Stimulated activated CD8-positive, alpha-beta memory T cell treated with anti-CD3 and anti-CD28 coated beads, Interleukin-7, amount 100 ng/mL, for 1 hour (primary cell): ENCODE measurements at regions not wholly inside any gene's neighbourhood (a gene's known extent, or its start where the extent isn't known, plus 50 kb on each side); places are given as distances from the start of the nearest gene placed in this dataset.
"Not testable (repeated sequence)": the region's sequence is repeated elsewhere in the genome, so short reads cannot be mapped to it uniquely, and the experiment has no call there.

ENCODE experiments used
- DNase-seq, 2 donors: peaks; one replicate each; pipeline ENCODE4 v3.0.0-alpha.2; 2020; ENCODE audit warnings: low read depth in 2 of 2

- DNase-seq = no peak
These were observed 368.6 kb upstream of the RGS6 start for GRCh38 chr14:71563492-71564153.

- no peak for DNase-seq
These were observed 366.0 kb upstream of the RGS6 start for GRCh38 chr14:71566276-71566675.

GRCh38 chr14:71567499-71568133 lies 364.6 kb upstream of the RGS6 start:
- DNase-seq = not testable (repeated sequence)

- no peak for DNase-seq
These were observed 357.3 kb upstream of the RGS6 start for GRCh38 chr14:71574976-71575375.

- DNase-seq = no peak
These were observed 355.8 kb upstream of the RGS6 start for GRCh38 chr14:71576472-71576871.

- DNase-seq = no peak
These were observed 352.9 kb upstream of the RGS6 start for GRCh38 chr14:71579331-71579730.

- DNase-seq = no peak
These were observed 349.5 kb upstream of the RGS6 start for GRCh38 chr14:71582705-71583104.

GRCh38 chr14:71583194-71583593 lies 349.0 kb upstream of the RGS6 start:
- no peak for DNase-seq

GRCh38 chr14:71583705-71584104 lies 348.5 kb upstream of the RGS6 start:
- no peak for DNase-seq

GRCh38 chr14:71585361-71585760 lies 346.9 kb upstream of the RGS6 start:
- no peak for DNase-seq

- no peak for DNase-seq
These were observed 345.9 kb upstream of the RGS6 start for GRCh38 chr14:71586131-71586897.

- no peak for DNase-seq
These were observed 344.2 kb upstream of the RGS6 start for GRCh38 chr14:71588028-71588427.

- no peak for DNase-seq
These were observed 343.5 kb upstream of the RGS6 start for GRCh38 chr14:71588576-71589215.

GRCh38 chr14:71589609-71590008 lies 342.6 kb upstream of the RGS6 start:
- no peak for DNase-seq

- no peak for DNase-seq
These were observed 342.1 kb upstream of the RGS6 start for GRCh38 chr14:71590131-71590530.

- DNase-seq = no peak
These were observed 341.0 kb upstream of the RGS6 start for GRCh38 chr14:71591231-71591630.

GRCh38 chr14:71591929-71592328 lies 340.3 kb upstream of the RGS6 start:
- no peak for DNase-seq

GRCh38 chr14:71592361-71592760 lies 339.9 kb upstream of the RGS6 start:
- no peak for DNase-seq

GRCh38 chr14:71593966-71594365 lies 338.3 kb upstream of the RGS6 start:
- no peak for DNase-seq

GRCh38 chr14:71594821-71595220 lies 337.4 kb upstream of the RGS6 start:
- DNase-seq = no peak

GRCh38 chr14:71595441-71595840 lies 336.8 kb upstream of the RGS6 start:
- no peak for DNase-seq

- no peak for DNase-seq
These were observed 334.8 kb upstream of the RGS6 start for GRCh38 chr14:71597287-71597920.
